Peyer's patch (tissue), 4 donors: ENCODE measurements at regions not wholly inside any gene's neighbourhood (a gene's known extent, or its start where the extent isn't known, plus 50 kb on each side); places are given as distances from the start of the nearest gene placed in this dataset.

Experiments
- POLR2A ChIP-seq, 2 donors: fragments of 450-650 bp; IDR thresholded peaks; one replicate each; pipeline ENCODE4 v1.5.1; 2017; ENCODE audit warnings: antibody characterized with exemption in 2 of 2, mild to moderate bottlenecking in 2 of 2, moderate library complexity in 2 of 2
- TF ChIP-seq, protein P1 (sequence below), 6 experiments: fragments of 450-650 bp in 4 of 6; fragments of 200-600 bp in 2 of 6; sonication (generic) in 1 of 6; IDR thresholded peaks; one replicate each; pipeline ENCODE4 v1.5.1; 2017 to 2019; ENCODE audit warnings: antibody characterized with exemption in 6 of 6, mild to moderate bottlenecking in 3 of 6, moderate library complexity in 1 of 6

DNA sequence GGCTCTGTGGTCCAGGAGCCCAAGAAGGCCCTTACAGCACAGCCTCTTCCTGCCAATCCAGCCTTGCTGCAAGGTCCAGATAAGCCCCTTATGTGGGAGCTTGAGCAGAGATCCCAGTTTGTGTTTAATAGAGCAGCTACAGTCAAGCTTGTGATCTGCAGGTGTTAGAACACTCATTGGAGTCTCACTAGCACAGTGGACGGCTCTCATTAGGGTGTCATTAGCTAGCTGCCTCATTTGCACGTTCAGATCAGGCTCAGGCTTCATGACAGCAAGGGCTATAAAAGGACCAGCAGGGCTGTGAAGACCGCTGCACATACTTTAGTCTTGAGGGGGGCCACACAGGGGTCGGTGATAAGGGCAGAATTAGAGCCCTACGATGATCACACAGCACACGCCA, 443.2 kb downstream of the RPS24 start:
- TF ChIP-seq, protein P1, sequence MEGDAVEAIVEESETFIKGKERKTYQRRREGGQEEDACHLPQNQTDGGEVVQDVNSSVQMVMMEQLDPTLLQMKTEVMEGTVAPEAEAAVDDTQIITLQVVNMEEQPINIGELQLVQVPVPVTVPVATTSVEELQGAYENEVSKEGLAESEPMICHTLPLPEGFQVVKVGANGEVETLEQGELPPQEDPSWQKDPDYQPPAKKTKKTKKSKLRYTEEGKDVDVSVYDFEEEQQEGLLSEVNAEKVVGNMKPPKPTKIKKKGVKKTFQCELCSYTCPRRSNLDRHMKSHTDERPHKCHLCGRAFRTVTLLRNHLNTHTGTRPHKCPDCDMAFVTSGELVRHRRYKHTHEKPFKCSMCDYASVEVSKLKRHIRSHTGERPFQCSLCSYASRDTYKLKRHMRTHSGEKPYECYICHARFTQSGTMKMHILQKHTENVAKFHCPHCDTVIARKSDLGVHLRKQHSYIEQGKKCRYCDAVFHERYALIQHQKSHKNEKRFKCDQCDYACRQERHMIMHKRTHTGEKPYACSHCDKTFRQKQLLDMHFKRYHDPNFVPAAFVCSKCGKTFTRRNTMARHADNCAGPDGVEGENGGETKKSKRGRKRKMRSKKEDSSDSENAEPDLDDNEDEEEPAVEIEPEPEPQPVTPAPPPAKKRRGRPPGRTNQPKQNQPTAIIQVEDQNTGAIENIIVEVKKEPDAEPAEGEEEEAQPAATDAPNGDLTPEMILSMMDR (IDR thresholded peaks at IDR 0.05): no peak
- TF ChIP-seq POLR2A (IDR thresholded peaks at IDR 0.05): no peak
